ENCODE measurements at regions not wholly inside any gene's neighbourhood (a gene's known extent, or its start where the extent isn't known, plus 50 kb on each side); places are given as distances from the start of the nearest gene placed in this dataset.

- Histone ChIP-seq H4K20me1 (ENCODE audit: control insufficient read depth, insufficient read depth, insufficient read length) (no peaks in the 10 kb centered on the region), H4K5ac (ENCODE audit: insufficient read length, low read depth, low read length) (no peak overlapping the region)
- no CpG with 5 or more reads among the region's 5 CpGs for WGBS (ENCODE audit: extremely low coverage, insufficient read length, low lambda C conversion rate)
Measured at GRCh38 chrX:7263330-7263729, 115.4 kb upstream of the PUDP start.

More at GRCh38 chrX:7263330-7263729, 115.4 kb upstream of the PUDP start:
- no peaks in the 10 kb centered on the region for H3K79me2 ChIP-seq (ENCODE audit: insufficient read depth, low read length)
- no peak overlapping the region for H4K8ac ChIP-seq (replicated peaks; ENCODE audit: insufficient read length, low read depth, low read length)
- H3K23me2 ChIP-seq (ENCODE audit: insufficient read length, low read depth, low read length, poor library complexity, severe bottlenecking) = no peaks in the 10 kb centered on the region
- Mint-ChIP-seq H3K27ac (no peak overlapping the region; a peak in 1 of 7 replicates), H3K9me3 (no peaks in the 10 kb centered on the region), H3K4me1 (peaks cover 0 to 2% of the 10 kb centered on the region in 2 experiments; a peak in 1 of 4 replicates), H3K36me3 (ENCODE audit: insufficient read depth in 1 of 3, low read depth in 3 of 3) (no peaks in the 10 kb centered on the region), H3K27me3 (ENCODE audit: low read depth) (no peaks in the 10 kb centered on the region), H3K4me3 (no peak overlapping the region)
- no peak overlapping the region for H3T11ph ChIP-seq (ENCODE audit: low read length)
- no peaks in the 10 kb centered on the region for H3K27me3 ChIP-seq (ENCODE audit: insufficient read depth, low read length)
- H3K4ac ChIP-seq (ENCODE audit: low read depth, low read length) = no peak overlapping the region
- TF ChIP-seq CTCF (conservative IDR thresholded peaks at IDR 0.05) = no peak
- H3K4me1 ChIP-seq (ENCODE audit: insufficient read depth, low read length) = no peaks in the 10 kb centered on the region; the same call in 1 of the 2 replicates
- no peak overlapping the region for H3K9ac ChIP-seq (ENCODE audit: extremely low read depth, insufficient read length, low read length)
- no peak overlapping the region for H2AK5ac ChIP-seq (ENCODE audit: insufficient read length, low read length)
- H3K56ac ChIP-seq (ENCODE audit: insufficient read length, low read depth, low read length) = no peak overlapping the region
- H4K91ac ChIP-seq (ENCODE audit: insufficient read length, low read depth, low read length) = no peak overlapping the region
- no peak overlapping the region for H2BK5ac ChIP-seq (ENCODE audit: insufficient read length, low read length)
- H2BK12ac ChIP-seq (ENCODE audit: insufficient read length, low read depth, low read length) = no peak overlapping the region
- H3K79me1 ChIP-seq (ENCODE audit: insufficient read depth, low read depth, low read length, poor library complexity, severe bottlenecking) = no peaks in the 10 kb centered on the region
- no peak overlapping the region for H3K18ac ChIP-seq (ENCODE audit: insufficient read length, low read depth, low read length)
- no peak overlapping the region for H3K4me2 ChIP-seq (ENCODE audit: insufficient read depth, insufficient read length, low read length)
- no peak overlapping the region for H3K14ac ChIP-seq (ENCODE audit: insufficient read depth, low read length)
- no peak for DNase-seq
- no peak overlapping the region for H3K23ac ChIP-seq (ENCODE audit: insufficient read length, low read depth, low read length)
- H2AFZ ChIP-seq (ENCODE audit: low read length) = no peak overlapping the region
- H2BK15ac ChIP-seq (ENCODE audit: low read depth, low read length) = no peak overlapping the region
- no peaks in the 10 kb centered on the region for H3K9me3 ChIP-seq (ENCODE audit: control insufficient read depth, low read depth, low read length)
- no peak overlapping the region for H2BK20ac ChIP-seq (ENCODE audit: low read depth, low read length, poor library complexity, severe bottlenecking)
- H3K27ac ChIP-seq (ENCODE audit: insufficient read length, low read depth, low read length) = no peak overlapping the region
- H2BK120ac ChIP-seq (ENCODE audit: low read depth, low read length, poor library complexity, severe bottlenecking) = no peak overlapping the region

Measured in H9 (cell line).